H1 (cell line): ENCODE measurements at regions not wholly inside any gene's neighbourhood (a gene's known extent, or its start where the extent isn't known, plus 50 kb on each side); places are given as distances from the start of the nearest gene placed in this dataset.

Source experiments
- ASH2L ChIP-seq: fragments of 200-600, 300-600 bp; sonication (generic); IDR thresholded peaks from one replicate; pipeline ENCODE4 v1.7.1; 2017; ENCODE audit warnings: low read length
- ATF3 ChIP-seq: IDR thresholded peaks from 2 replicates; pipeline ENCODE4 v1.6.1; 2011; ENCODE audit warnings: low read depth, mild to moderate bottlenecking, low read length; ENCODE audit not compliant: insufficient read depth
- CBX5 ChIP-seq: fragments of 300-800, 300-1000 bp; sonication (generic); IDR thresholded peaks from 2 replicates; pipeline ENCODE4 v1.7.1; 2016; ENCODE audit warnings: antibody characterized with exemption, low read length, low read depth
- CHD7 ChIP-seq: fragments of 300-600 bp; sonication (generic); IDR thresholded peaks from 2 replicates; pipeline ENCODE4 v1.7.1; 2012; ENCODE audit warnings: low read length, moderate library complexity, mild to moderate bottlenecking, inconsistent platforms; ENCODE audit not compliant: insufficient replicate concordance
- EGR1 ChIP-seq: IDR thresholded peaks from 2 replicates; pipeline ENCODE4 v1.6.1; 2011; ENCODE audit warnings: low read depth, low read length, borderline replicate concordance
- FOSL1 ChIP-seq: IDR thresholded peaks from 2 replicates; pipeline ENCODE4 v1.6.1; 2011; ENCODE audit warnings: mild to moderate bottlenecking, low read depth, low read length, moderate library complexity; ENCODE audit not compliant: insufficient read depth
- JUND ChIP-seq: IDR thresholded peaks from 2 replicates; pipeline ENCODE4 v1.6.1; 2011; ENCODE audit warnings: mild to moderate bottlenecking, improper control_type of control experiment, low read length
- KDM1A ChIP-seq: fragments of 200-600, 300-600 bp; sonication (generic); IDR thresholded peaks from 2 replicates; pipeline ENCODE4 v1.7.1; 2016; ENCODE audit warnings: mild to moderate bottlenecking, low read length, borderline replicate concordance
- MAFK ChIP-seq: IDR thresholded peaks from 2 replicates; pipeline ENCODE4 v1.6.1; 2012; ENCODE audit warnings: low read depth, mild to moderate bottlenecking, improper control_type of control experiment, low read length
- MAX ChIP-seq: IDR thresholded peaks from 2 replicates; pipeline ENCODE4 v1.6.1; 2012; ENCODE audit warnings: inconsistent platforms
- POLR2A ChIP-seq, 2 experiments: IDR thresholded peaks; 1 replicate in 1 of 2; 2 replicates in 1 of 2; pipeline ENCODE4 v1.6.1; 2011; ENCODE audit warnings: low read depth in 2 of 2, low read length in 2 of 2, mild to moderate bottlenecking in 2 of 2; ENCODE audit errors: control extremely low read depth in 1 of 2
- RBBP5 ChIP-seq: IDR thresholded peaks from 2 replicates; pipeline ENCODE4 v1.7.1; 2012; ENCODE audit warnings: low read depth, mild to moderate bottlenecking, inconsistent platforms, low read length, moderate library complexity, borderline replicate concordance
- SP2 ChIP-seq: IDR thresholded peaks from 2 replicates; pipeline ENCODE4 v1.6.1; 2012; ENCODE audit warnings: mild to moderate bottlenecking, low read length, inconsistent platforms

DNA sequence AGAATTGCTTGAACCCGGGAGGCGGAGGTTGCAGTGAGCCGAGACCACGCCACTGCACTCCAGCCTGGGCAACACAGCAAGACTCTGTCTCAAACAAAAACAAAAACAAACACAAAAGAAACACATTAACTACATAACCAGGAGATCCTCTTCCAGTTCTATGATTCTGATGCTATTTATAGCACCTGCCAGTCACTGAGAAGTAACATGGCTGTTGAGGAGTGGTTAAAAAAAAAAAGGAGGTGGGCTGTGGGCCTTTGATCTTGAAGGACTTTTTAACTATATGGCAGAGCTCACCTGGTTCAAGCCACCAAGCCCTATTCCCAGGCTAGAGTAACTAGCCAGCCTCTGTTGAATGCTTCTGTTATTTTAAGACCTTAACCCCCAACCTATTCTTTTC is 148.8 kb downstream of the ZBTB18 start (continued):
- TF ChIP-seq CHD7 (no peak), MAFK (no peak), MAX (no peak), POLR2A (IDR thresholded peaks at IDR 0.05; ENCODE audit: control extremely low read depth in 1 of 2, low read depth in 2 of 2, low read length in 2 of 2) (no peak), RBBP5 (no peak), EGR1 (no peak), KDM1A (no peak), ATF3 (no peak), JUND (no peak), SP2 (no peak), FOSL1 (no peak), ASH2L (no peak), CBX5 (no peak)
